ENCODE measurements at regions not wholly inside any gene's neighbourhood (a gene's known extent, or its start where the extent isn't known, plus 50 kb on each side); places are given as distances from the start of the nearest gene placed in this dataset.
"Not testable (repeated sequence)": the region's sequence is repeated elsewhere in the genome, so short reads cannot be mapped to it uniquely, and the experiment has no call there.

GRCh38 chr7:52616552-52616951 is 418.9 kb upstream of the POM121L12 start:
- H3K4me3 ChIP-seq, result no peak overlapping the region
- H3K4me1 ChIP-seq, result no peaks in the 10 kb centered on the region
- no peak overlapping the region for H3K27ac ChIP-seq
- H3K9ac ChIP-seq, result no peak overlapping the region
- TF ChIP-seq Cebpa-rat (IDR thresholded peaks at IDR 0.05), result no peak
- H3K27me3 ChIP-seq, result no peaks in the 10 kb centered on the region
- no peak overlapping the region for H3K4me2 ChIP-seq
- no peaks in the 10 kb centered on the region for H4K20me1 ChIP-seq
- H3K36me3 ChIP-seq, result no peaks in the 10 kb centered on the region
- no peaks in the 10 kb centered on the region for H3K9me3 ChIP-seq (replicated peaks in 1 of 11)

DNA sequence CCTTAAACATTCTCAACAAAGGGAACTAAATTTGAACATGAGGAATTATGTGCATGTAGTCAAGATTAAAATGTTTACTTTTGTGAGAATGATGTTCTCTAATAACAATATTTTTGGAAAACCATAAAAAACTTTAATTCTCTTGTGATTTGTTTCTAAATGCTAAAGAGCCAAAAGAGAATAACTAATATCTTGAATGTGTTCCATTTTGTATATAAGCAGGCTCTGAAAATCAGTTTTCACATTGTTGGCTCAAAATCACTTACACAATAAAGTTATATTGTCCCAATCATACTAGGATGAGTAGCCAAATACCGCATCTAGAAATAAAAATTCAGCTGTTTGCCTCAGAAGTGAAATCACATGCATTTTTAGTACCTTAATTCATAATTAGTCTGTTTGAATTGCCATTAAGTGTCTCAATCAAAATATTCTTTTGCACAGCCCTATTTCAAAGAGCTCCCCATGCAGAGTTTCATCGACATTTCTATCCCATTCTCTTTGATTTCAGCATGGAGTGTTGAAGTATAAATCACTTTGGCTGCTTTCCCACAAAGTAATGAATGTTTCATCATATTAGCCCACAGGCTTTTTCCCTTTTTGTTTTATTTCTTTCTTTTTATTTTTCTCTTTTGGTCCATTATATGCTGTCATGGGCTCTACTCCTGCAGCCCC is 420.3 kb upstream of the POM121L12 start:
- Histone ChIP-seq H3K9me3 (replicated peaks in 1 of 11) (no peaks in the 10 kb centered on the region), H4K20me1 (no peaks in the 10 kb centered on the region), H3K27me3 (no peaks in the 10 kb centered on the region), H3K4me2 (no peak overlapping the region), H3K4me1 (no peaks in the 10 kb centered on the region), H3K4me3 (no peak overlapping the region), H3K9ac (no peak overlapping the region), H3K27ac (no peak overlapping the region), H3K36me3 (no peaks in the 10 kb centered on the region)
- no peak for TF ChIP-seq Cebpa-rat (IDR thresholded peaks at IDR 0.05)

- Histone ChIP-seq H3K9ac (no peak overlapping the region), H3K27ac (no peak overlapping the region), H3K27me3 (no peaks in the 10 kb centered on the region), H3K36me3 (no peaks in the 10 kb centered on the region), H3K9me3 (replicated peaks in 1 of 11) (no peaks in the 10 kb centered on the region), H4K20me1 (no peaks in the 10 kb centered on the region), H3K4me3 (no peak overlapping the region), H3K4me1 (no peaks in the 10 kb centered on the region), H3K4me2 (no peak overlapping the region)
- no peak for TF ChIP-seq Cebpa-rat (IDR thresholded peaks at IDR 0.05)
Measured at GRCh38 chr7:52609511-52609910, 425.9 kb upstream of the POM121L12 start.

GRCh38 chr7:52592698-52593097 is 442.7 kb upstream of the POM121L12 start:
- no peaks in the 10 kb centered on the region for H3K4me1 ChIP-seq
- no peak overlapping the region for H3K4me2 ChIP-seq
- H3K9ac ChIP-seq, result no peak overlapping the region

DNA sequence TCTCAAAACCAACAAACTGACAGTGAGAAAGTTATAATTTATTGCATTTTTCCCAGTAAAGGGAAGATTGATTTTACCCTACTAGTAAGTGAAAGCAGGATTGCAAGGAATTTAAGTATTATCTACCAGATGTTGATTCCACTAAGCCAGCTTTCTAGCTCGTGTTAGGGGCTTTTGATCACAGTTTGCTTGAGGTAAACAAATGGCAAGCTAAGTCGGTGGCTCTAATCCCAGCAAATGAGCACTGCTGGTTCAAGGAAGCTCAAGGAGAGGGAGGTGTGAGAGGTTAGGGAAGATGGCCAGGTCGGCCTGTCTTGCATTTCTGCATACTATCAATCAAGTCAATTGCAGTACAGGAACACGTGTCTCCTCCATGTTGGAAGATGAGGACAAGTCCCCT is 448.7 kb upstream of the POM121L12 start:
- no peak overlapping the region for H3K4me3 ChIP-seq
- no peaks in the 10 kb centered on the region; a peak in 1 of 22 replicates for H3K9me3 ChIP-seq (replicated peaks in 1 of 11)
- no peak overlapping the region for H3K9ac ChIP-seq
- H3K36me3 ChIP-seq, result no peaks in the 10 kb centered on the region
- TF ChIP-seq Cebpa-rat (IDR thresholded peaks at IDR 0.05), result no peak
- no peaks in the 10 kb centered on the region for H3K27me3 ChIP-seq
- H3K4me1 ChIP-seq, result no peaks in the 10 kb centered on the region
- H3K27ac ChIP-seq, result no peak overlapping the region
- no peak overlapping the region for H3K4me2 ChIP-seq
- no peaks in the 10 kb centered on the region for H4K20me1 ChIP-seq

More at GRCh38 chr7:52592698-52593097, 442.7 kb upstream of the POM121L12 start:
- Histone ChIP-seq H4K20me1 (no peaks in the 10 kb centered on the region), H3K36me3 (no peaks in the 10 kb centered on the region), H3K4me3 (no peak overlapping the region), H3K9me3 (replicated peaks in 1 of 11) (peaks cover 0 to 11% (median 4%) of the 10 kb centered on the region in 11 experiments; a peak in 5 of 22 replicates), H3K27me3 (no peaks in the 10 kb centered on the region), H3K27ac (no peak overlapping the region)
- TF ChIP-seq Cebpa-rat (IDR thresholded peaks at IDR 0.05), result no peak

DNA sequence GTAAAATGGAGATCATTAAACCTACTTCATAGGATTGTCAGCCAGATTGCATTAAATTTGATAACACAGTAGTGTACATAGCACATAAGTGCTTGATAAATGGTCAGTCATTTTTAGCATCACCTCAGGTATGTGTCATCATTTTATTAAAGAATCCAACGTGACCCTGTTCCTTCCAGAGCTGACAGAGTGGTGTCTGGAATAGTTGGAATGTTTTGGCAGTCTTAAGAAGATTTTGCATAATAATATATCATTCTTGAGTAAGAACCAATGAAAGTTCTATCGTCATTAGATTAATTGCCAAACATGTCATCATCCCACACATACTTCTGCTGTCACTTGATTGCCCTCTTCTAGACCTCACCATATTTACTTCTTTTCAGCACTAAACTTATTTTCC is 451.4 kb upstream of the POM121L12 start:
- no peaks in the 10 kb centered on the region for H3K27me3 ChIP-seq
- H4K20me1 ChIP-seq, result no peaks in the 10 kb centered on the region
- H3K4me2 ChIP-seq, result no peak overlapping the region
- no peak for TF ChIP-seq Cebpa-rat (IDR thresholded peaks at IDR 0.05)
- H3K4me1 ChIP-seq, result no peaks in the 10 kb centered on the region
- H3K9ac ChIP-seq, result no peak overlapping the region
- H3K9me3 ChIP-seq (replicated peaks in 1 of 11), result no peaks in the 10 kb centered on the region; a peak in 1 of 22 replicates
- no peak overlapping the region for H3K27ac ChIP-seq
- no peaks in the 10 kb centered on the region for H3K36me3 ChIP-seq
- H3K4me3 ChIP-seq, result no peak overlapping the region

DNA sequence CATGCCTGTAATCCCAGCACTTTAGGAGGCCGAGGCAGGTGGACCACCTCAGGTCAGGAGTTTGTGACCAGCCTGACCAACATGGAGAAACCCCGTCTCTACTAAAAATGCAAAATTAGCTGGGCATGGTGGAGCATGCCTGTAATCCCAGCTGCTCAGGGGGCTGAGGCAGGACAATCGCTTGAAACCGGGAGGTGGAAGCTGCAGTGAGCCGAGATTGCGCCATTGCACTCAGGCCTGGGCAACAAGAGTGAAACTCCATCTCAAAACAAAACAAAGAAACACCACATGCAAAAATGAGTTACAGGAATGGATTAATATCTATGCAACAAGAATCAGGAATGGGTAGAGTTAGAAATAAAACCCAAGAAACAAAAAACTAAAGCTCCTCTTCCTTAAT is 462.3 kb upstream of the POM121L12 start:
- H3K9ac ChIP-seq; H3K27me3 ChIP-seq; H3K4me2 ChIP-seq; H3K27ac ChIP-seq; H3K9me3 ChIP-seq (replicated peaks in 1 of 11); H3K4me3 ChIP-seq; H4K20me1 ChIP-seq; H3K36me3 ChIP-seq: not testable (repeated sequence)
- H3K4me1 ChIP-seq, result peaks cover 0 to 16% (median 0%) of the 10 kb centered on the region in 10 experiments; a peak in 6 of 20 replicates

- H3K4me1 ChIP-seq, result peaks cover 0 to 16% (median 0%) of the 10 kb centered on the region in 10 experiments; a peak in 6 of 20 replicates
- no peaks in the 10 kb centered on the region for H3K36me3 ChIP-seq
- H3K4me3 ChIP-seq, result no peak overlapping the region
- TF ChIP-seq Cebpa-rat (IDR thresholded peaks at IDR 0.05), result no peak
- H3K9ac ChIP-seq, result no peak overlapping the region
- H3K4me2 ChIP-seq, result no peak overlapping the region
- H3K27ac ChIP-seq, result no peak overlapping the region
- no peaks in the 10 kb centered on the region for H3K27me3 ChIP-seq
- H3K9me3 ChIP-seq (replicated peaks in 1 of 11), result no peaks in the 10 kb centered on the region
- H4K20me1 ChIP-seq, result no peaks in the 10 kb centered on the region
Measured at GRCh38 chr7:52571026-52571425, 464.4 kb upstream of the POM121L12 start.

GRCh38 chr7:52569151-52569550 is 466.3 kb upstream of the POM121L12 start:
- Histone ChIP-seq H3K27ac (peak overlapping the region in 3 of 11 experiments; percentile 6 to 39 (median 25); a peak in 1 of 22 replicates), H3K4me2 (peak overlapping the region in 3 of 11 experiments; percentile 15 to 45 (median 38); a peak in 6 of 22 replicates), H3K9ac (no peak overlapping the region), H3K9me3 (replicated peaks in 1 of 11) (no peaks in the 10 kb centered on the region), H4K20me1 (no peaks in the 10 kb centered on the region), H3K4me3 (no peak overlapping the region), H3K27me3 (no peaks in the 10 kb centered on the region), H3K36me3 (no peaks in the 10 kb centered on the region), H3K4me1 (peaks cover 0 to 16% (median 0%) of the 10 kb centered on the region in 10 experiments; a peak in 6 of 20 replicates)
- TF ChIP-seq Cebpa-rat (IDR thresholded peaks at IDR 0.05), result no peak

GRCh38 chr7:52565974-52566373 is 469.5 kb upstream of the POM121L12 start:
- Histone ChIP-seq H3K36me3 (no peaks in the 10 kb centered on the region), H3K4me3 (no peak overlapping the region), H3K9ac (no peak overlapping the region), H3K9me3 (replicated peaks in 1 of 11) (no peaks in the 10 kb centered on the region), H3K27ac (no peak overlapping the region), H4K20me1 (no peaks in the 10 kb centered on the region), H3K4me2 (no peak overlapping the region), H3K27me3 (no peaks in the 10 kb centered on the region), H3K4me1 (peaks cover 0 to 16% (median 0%) of the 10 kb centered on the region in 10 experiments; a peak in 6 of 20 replicates)
- TF ChIP-seq Cebpa-rat (IDR thresholded peaks at IDR 0.05), result no peak

Data from BLaER1 treated with 17β-estradiol and CSF1 and Interleukin-3, amounts not matched to agents 10 nM and 100 nM (cell line).